Sigmoid colon (tissue), 6 donors: ENCODE measurements at regions not wholly inside any gene's neighbourhood (a gene's known extent, or its start where the extent isn't known, plus 50 kb on each side); places are given as distances from the start of the nearest gene placed in this dataset.

Experiments
- DNase-seq: peaks from one replicate; pipeline ENCODE4 v3.0.0-alpha.2; 2019
- H3K27ac ChIP-seq, 4 donors: fragments of 200-600 bp; sonication (generic); one replicate each; pipeline ENCODE4 v1.5.1; 2016 to 2019; ENCODE audit warnings: mild to moderate bottlenecking in 1 of 4
- H3K27me3 ChIP-seq, 3 donors: fragments of 200-600 bp; sonication (generic); one replicate each; pipeline ENCODE4 v1.5.1; 2019; ENCODE audit warnings: mild to moderate bottlenecking in 1 of 3
- H3K36me3 ChIP-seq, 4 donors: fragments of 200-600 bp; sonication (generic); one replicate each; pipeline ENCODE4 v1.5.1; 2016 to 2019
- H3K4me1 ChIP-seq, 4 donors: fragments of 200-600 bp; sonication (generic); one replicate each; pipeline ENCODE4 v1.5.1; 2017 to 2019
- H3K4me3 ChIP-seq, 4 donors: fragments of 200-600 bp; sonication (generic); one replicate each; pipeline ENCODE4 v1.5.1; 2017 to 2019; ENCODE audit warnings: mild to moderate bottlenecking in 2 of 4, moderate library complexity in 1 of 4
- H3K9me3 ChIP-seq, 4 donors: fragments of 200-600 bp in 3 of 4; sonication (generic) in 3 of 4; one replicate each; pipeline versions ENCODE4 v1.5.1 to v1.6.1; 2013 to 2019
- CTCF ChIP-seq, 4 experiments: fragments of 450-650 bp in 3 of 4; fragments of 200-600 bp in 1 of 4; IDR thresholded peaks; one replicate each; pipeline ENCODE4 v1.5.1; 2016 to 2019; ENCODE audit warnings: antibody characterized with exemption in 4 of 4, mild to moderate bottlenecking in 3 of 4, moderate library complexity in 2 of 4
- EP300 ChIP-seq, 4 donors: sonication (generic); formaldehyde crosslinking; IDR thresholded peaks; one replicate each; pipeline ENCODE4 v1.6.1; 2017; ENCODE audit warnings: antibody characterized with exemption in 4 of 4
- POLR2A ChIP-seq, 2 donors: fragments of 450-650 bp; IDR thresholded peaks; one replicate each; pipeline ENCODE4 v1.6.1; 2016; ENCODE audit warnings: antibody characterized with exemption in 2 of 2, mild to moderate bottlenecking in 2 of 2, moderate library complexity in 2 of 2
- POLR2AphosphoS5 ChIP-seq, 4 donors: sonication (generic); formaldehyde crosslinking; IDR thresholded peaks; one replicate each; pipeline ENCODE4 v1.6.1; 2017; ENCODE audit warnings: antibody characterized with exemption in 4 of 4
- WGBS, 2 donors: extraction: QIAGEN DNeasy Blood & Tissue Kit; methylation state at CpG; one replicate each; pipeline ENCODE4 v1.1.7; 2013; 5-methylcytosine and 5-hydroxymethylcytosine counted together
- intact Hi-C: fragments of 100-400 bp; cut with DNase I; formaldehyde crosslinking; loops from one replicate; pipeline ENCODE4 v1.15.1; 2023
- donor health status: healthy with polysubstance abuse.
- donor health status: healthy.

DNA sequence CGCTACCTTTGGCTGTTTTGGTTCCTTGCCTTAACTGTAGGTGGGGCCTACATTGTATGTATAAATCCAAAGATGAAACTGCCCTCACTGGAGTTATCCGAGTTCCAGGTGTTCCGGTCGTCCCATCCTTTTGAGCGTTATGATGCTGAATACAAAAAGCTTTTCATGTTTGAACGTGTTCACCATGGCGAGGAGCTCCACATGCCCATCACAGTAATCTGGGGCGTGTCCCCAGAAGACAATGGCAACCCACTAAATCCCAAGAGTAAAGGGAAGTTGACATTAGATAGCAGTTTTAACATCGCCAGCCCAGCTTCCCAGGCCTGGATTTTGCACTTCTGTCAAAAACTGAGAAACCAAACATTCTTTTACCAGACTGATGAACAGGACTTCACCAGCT lies 139.5 kb downstream of the TLR5 start:
- Histone ChIP-seq H3K36me3 (peaks cover 11 to 31% (median 16%) of the 10 kb centered on the region in 4 donors), H3K9me3 (no peaks in the 10 kb centered on the region), H3K27ac (no peak overlapping the region), H3K4me1 (peaks cover 0 to 35% (median 24%) of the 10 kb centered on the region in 4 donors), H3K27me3 (no peaks in the 10 kb centered on the region), H3K4me3 (no peak overlapping the region)
- intact Hi-C loops: no loop called here
- TF ChIP-seq EP300 (IDR thresholded peaks at IDR 0.05) (no peak), POLR2A (IDR thresholded peaks at IDR 0.05) (no peak), POLR2AphosphoS5 (IDR thresholded peaks at IDR 0.05) (no peak), CTCF (IDR thresholded peaks at IDR 0.05) (no peak)
- WGBS, 2 donors: 97 to 98% methylated on average over 9 of the region's 9 CpGs
- no peak for DNase-seq

DNA sequence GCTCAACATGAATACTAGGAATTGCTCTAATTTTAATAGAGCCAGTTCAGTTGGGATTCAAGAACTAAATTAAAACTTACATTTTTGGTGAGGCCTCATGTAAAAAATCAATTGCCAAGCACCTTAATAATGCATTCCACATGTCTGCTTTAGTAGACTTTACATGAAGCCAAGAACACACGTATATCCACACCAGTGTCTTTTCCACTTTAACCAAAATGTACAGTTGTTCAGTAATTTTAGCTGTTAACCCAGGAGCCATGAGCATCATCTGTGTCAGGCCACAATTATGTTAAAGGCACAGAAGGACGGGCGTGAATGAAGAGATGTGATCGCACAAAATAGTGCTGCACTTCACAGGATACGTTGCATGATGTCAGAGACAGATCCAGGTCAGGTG lies 136.7 kb downstream of the TLR5 start:
- Histone ChIP-seq H3K27me3 (no peaks in the 10 kb centered on the region), H3K4me1 (peaks cover 0 to 59% (median 44%) of the 10 kb centered on the region in 4 donors), H3K9me3 (no peaks in the 10 kb centered on the region), H3K27ac (peak overlapping the region in 2 of 4 donors; percentile 63 to 75), H3K36me3 (peaks cover 11 to 29% (median 16%) of the 10 kb centered on the region in 4 donors), H3K4me3 (no peak overlapping the region)
- no peak for TF ChIP-seq POLR2A (IDR thresholded peaks at IDR 0.05)
- no peak for TF ChIP-seq CTCF (IDR thresholded peaks at IDR 0.05)
- no peak for TF ChIP-seq POLR2AphosphoS5 (IDR thresholded peaks at IDR 0.05)
- TF ChIP-seq EP300 (IDR thresholded peaks at IDR 0.05): no peak
- DNase-seq: no peak
- intact Hi-C loops: no loop called here
- 95 to 97% methylated on average over 5 of the region's 5 CpGs for WGBS, 2 donors

DNA sequence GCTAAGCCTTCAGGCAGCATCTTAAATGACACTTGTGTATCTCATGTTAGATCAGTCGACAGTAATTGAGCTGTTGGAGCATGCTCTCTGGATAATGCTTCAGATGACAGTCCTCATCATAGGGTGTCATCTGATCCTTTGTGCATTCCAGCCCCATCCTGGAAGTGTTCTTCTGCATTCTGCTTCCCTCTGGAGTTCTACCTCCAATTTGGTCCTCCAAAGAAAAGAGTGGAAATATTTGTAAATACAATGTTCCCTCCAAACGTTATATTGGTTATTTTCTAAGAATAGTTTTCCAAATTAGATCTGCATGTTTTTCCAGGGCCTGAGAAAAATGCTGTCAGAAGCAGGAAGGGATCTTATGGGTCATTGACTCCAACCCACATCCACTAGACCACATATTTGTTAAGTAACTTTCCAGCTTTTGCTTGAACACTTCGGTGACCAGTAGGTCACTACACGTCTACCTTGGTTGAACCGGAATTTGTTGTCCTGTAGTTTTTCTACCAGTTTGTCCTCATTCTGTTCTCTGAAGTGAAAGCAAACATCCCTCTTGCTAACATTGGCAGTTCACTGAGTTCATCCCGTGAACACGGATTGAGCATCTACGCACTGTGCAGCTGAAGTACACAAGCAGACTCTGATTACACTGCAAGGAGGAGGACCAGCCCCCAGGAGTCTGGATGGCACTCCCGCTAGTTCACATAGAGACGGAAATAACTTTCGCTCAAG lies 136.0 kb downstream of the TLR5 start:
- H3K36me3 ChIP-seq: peaks cover 11 to 28% (median 16%) of the 10 kb centered on the region in 4 donors
- WGBS, 2 donors: 80 to 85% methylated on average over 11 of the region's 11 CpGs
- no peaks in the 10 kb centered on the region for H3K9me3 ChIP-seq
- no peak for DNase-seq
- no peak for TF ChIP-seq CTCF (IDR thresholded peaks at IDR 0.05)
- peak in 3 of 4 donors; percentile 13 to 38 (median 21) for TF ChIP-seq POLR2AphosphoS5 (IDR thresholded peaks at IDR 0.05)
- intact Hi-C loops: no loop called here
- H3K27ac ChIP-seq: peak overlapping the region in 3 of 4 donors; percentile 28 to 75 (median 63)
- no peaks in the 10 kb centered on the region for H3K27me3 ChIP-seq
- no peak overlapping the region for H3K4me3 ChIP-seq
- peaks cover 0 to 61% (median 45%) of the 10 kb centered on the region in 4 donors for H3K4me1 ChIP-seq

DNA sequence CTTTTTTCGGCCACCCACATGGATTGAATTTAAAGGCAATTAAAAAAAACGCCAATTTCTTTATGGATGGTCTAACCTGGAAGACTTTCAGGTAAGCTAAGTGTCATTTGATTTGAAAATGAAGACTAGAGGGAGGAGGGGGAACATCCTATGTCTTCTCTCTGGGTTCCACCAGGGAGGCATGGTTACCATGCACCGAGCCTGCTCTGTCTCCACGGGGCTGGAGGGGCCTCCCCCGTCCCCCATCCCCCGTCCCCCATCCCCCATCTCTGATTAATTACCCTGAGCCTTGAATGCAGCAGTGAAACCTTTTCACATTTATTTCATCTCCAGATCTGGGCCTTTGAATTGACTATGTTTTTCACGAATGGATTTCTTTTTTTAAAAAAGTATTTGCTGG lies 135.1 kb downstream of the TLR5 start:
- Histone ChIP-seq H3K4me1 (peaks cover 0 to 61% (median 45%) of the 10 kb centered on the region in 4 donors), H3K36me3 (peaks cover 6 to 19% (median 14%) of the 10 kb centered on the region in 4 donors), H3K4me3 (no peak overlapping the region), H3K9me3 (no peaks in the 10 kb centered on the region), H3K27me3 (no peaks in the 10 kb centered on the region), H3K27ac (peak overlapping the region in 3 of 4 donors; percentile 28 to 75 (median 63))
- whole genome bisulfite sequencing, 2 donors: 86 to 88% methylated on average over 7 of the region's 7 CpGs
- intact Hi-C loops: no loop called here
- DNase-seq: no peak
- TF ChIP-seq POLR2A (IDR thresholded peaks at IDR 0.05) (no peak), POLR2AphosphoS5 (IDR thresholded peaks at IDR 0.05) (no peak), CTCF (IDR thresholded peaks at IDR 0.05) (no peak), EP300 (IDR thresholded peaks at IDR 0.05) (no peak)
